Stimulated activated CD8-positive, alpha-beta memory T cell treated with anti-CD3 and anti-CD28 coated beads, Interleukin-7, amount 100 ng/mL, for 1 hour (primary cell): ENCODE measurements at regions not wholly inside any gene's neighbourhood (a gene's known extent, or its start where the extent isn't known, plus 50 kb on each side); places are given as distances from the start of the nearest gene placed in this dataset.
"Not testable (repeated sequence)": the region's sequence is repeated elsewhere in the genome, so short reads cannot be mapped to it uniquely, and the experiment has no call there.

Source experiments
- DNase-seq, 2 donors: peaks; one replicate each; pipeline ENCODE4 v3.0.0-alpha.2; 2020; ENCODE audit warnings: low read depth in 2 of 2

- not testable (repeated sequence) for DNase-seq
Observed at GRCh38 chr16:88164196-88165039, 213.2 kb downstream of the BANP start.

- not testable (repeated sequence) for DNase-seq
Observed at GRCh38 chr16:88165040-88165544, 213.9 kb downstream of the BANP start.

- not testable (repeated sequence) for DNase-seq
Observed at GRCh38 chr16:88165683-88166082, 214.4 kb downstream of the BANP start.

- not testable (repeated sequence) for DNase-seq
Observed at GRCh38 chr16:88166209-88166773, 215.1 kb downstream of the BANP start.

GRCh38 chr16:88167798-88168556 is 214.8 kb upstream of the ZNF469 start:
- not testable (repeated sequence) for DNase-seq

- DNase-seq = not testable (repeated sequence)
Observed at GRCh38 chr16:88168557-88168949, 214.2 kb upstream of the ZNF469 start.

- DNase-seq = not testable (repeated sequence)
Observed at GRCh38 chr16:88169136-88169830, 213.5 kb upstream of the ZNF469 start.

GRCh38 chr16:88169831-88170165 is 213.0 kb upstream of the ZNF469 start:
- not testable (repeated sequence) for DNase-seq

GRCh38 chr16:88170528-88170991 is 212.2 kb upstream of the ZNF469 start:
- no peak for DNase-seq

GRCh38 chr16:88171126-88171525 is 211.6 kb upstream of the ZNF469 start:
- not testable (repeated sequence) for DNase-seq

- not testable (repeated sequence) for DNase-seq
Observed at GRCh38 chr16:88176184-88176583, 206.6 kb upstream of the ZNF469 start.

GRCh38 chr16:88176591-88177180 is 206.1 kb upstream of the ZNF469 start:
- DNase-seq = not testable (repeated sequence)

GRCh38 chr16:88178251-88178650 is 204.5 kb upstream of the ZNF469 start:
- DNase-seq = not testable (repeated sequence)

- not testable (repeated sequence) for DNase-seq
Observed at GRCh38 chr16:88178896-88179295, 203.9 kb upstream of the ZNF469 start.

- not testable (repeated sequence) for DNase-seq
Observed at GRCh38 chr16:88182967-88183881, 199.5 kb upstream of the ZNF469 start.

GRCh38 chr16:88184053-88184452 is 198.7 kb upstream of the ZNF469 start:
- not testable (repeated sequence) for DNase-seq

GRCh38 chr16:88184566-88185355 is 198.0 kb upstream of the ZNF469 start:
- DNase-seq = not testable (repeated sequence)

- DNase-seq = not testable (repeated sequence)
Observed at GRCh38 chr16:88185406-88185805, 197.4 kb upstream of the ZNF469 start.
